ENCODE measurements at regions not wholly inside any gene's neighbourhood (a gene's known extent, or its start where the extent isn't known, plus 50 kb on each side); places are given as distances from the start of the nearest gene placed in this dataset.
A peak's percentile ranks its signal among the peaks of the same experiment; 100 is the strongest.
"Not testable (repeated sequence)": the region's sequence is repeated elsewhere in the genome, so short reads cannot be mapped to it uniquely, and the experiment has no call there.

DNA sequence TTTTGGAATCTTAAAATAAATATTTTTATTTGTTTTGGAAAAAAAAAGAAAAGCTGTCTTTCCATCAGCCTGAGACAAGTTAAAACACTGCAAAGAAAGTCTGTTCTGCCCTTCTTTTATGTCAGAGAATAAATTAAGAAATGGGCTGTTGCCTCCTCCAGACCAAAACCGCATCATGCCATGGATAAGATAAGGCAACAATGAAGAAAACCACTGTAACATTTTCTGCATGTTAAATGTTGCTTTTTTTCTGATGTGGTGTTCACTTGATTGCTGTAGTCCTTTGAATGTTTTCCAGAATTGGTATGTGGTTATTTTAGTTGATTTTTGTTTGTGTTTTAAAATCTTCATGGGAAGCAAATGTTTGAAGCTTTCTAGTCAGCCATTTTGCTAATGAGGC lies 319.2 kb upstream of the CNTN5 start:
- Mint-ChIP-seq H3K9me3 (peaks cover 8 to 16% of the 10 kb centered on the region in 2 donors), H3K4me1 (no peaks in the 10 kb centered on the region), H3K4me3 (no peak overlapping the region), H3K27me3 (no peaks in the 10 kb centered on the region), H3K27ac (no peak overlapping the region)
- DNase-seq = no peak
- no peak for ATAC-seq

GRCh38 chr11:98703779-98704556 lies 316.8 kb upstream of the CNTN5 start:
- Mint-ChIP-seq H3K27me3 (no peaks in the 10 kb centered on the region), H3K4me3 (no peak overlapping the region), H3K27ac (no peak overlapping the region), H3K9me3 (peaks cover 0 to 9% of the 10 kb centered on the region in 2 donors), H3K4me1 (no peaks in the 10 kb centered on the region)
- ATAC-seq (no peak), DNase-seq (no peak)

- no peak for DNase-seq
- peaks cover 19 to 22% of the 10 kb centered on the region in 2 donors for H3K9me3 Mint-ChIP-seq
- no peaks in the 10 kb centered on the region for H3K27me3 Mint-ChIP-seq
- no peak overlapping the region for H3K4me3 Mint-ChIP-seq
- no peak for ATAC-seq
- no peak overlapping the region for H3K27ac Mint-ChIP-seq
- no peaks in the 10 kb centered on the region for H3K4me1 Mint-ChIP-seq
These were observed 310.7 kb upstream of the CNTN5 start for GRCh38 chr11:98710026-98710425.

DNA sequence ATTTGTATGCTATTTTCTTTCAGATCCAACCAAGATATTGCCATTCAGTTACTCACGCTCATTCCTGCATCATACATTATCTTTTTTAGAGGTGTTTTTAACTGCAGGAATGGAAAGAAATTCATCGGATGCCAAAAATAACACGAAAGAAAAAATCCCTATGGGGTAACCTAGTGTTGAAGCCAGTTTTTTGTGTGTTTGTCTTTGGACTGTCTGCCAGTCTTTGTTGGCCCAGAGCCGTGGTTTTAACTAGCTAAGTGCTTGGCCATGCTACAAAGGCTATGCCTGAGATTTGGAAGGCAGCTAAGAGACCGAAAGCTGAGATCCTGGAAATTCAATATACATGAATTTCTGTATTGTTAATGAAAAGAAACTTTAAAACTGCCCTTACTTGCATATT lies 309.8 kb upstream of the CNTN5 start:
- Mint-ChIP-seq H3K4me3 (no peak overlapping the region), H3K27me3 (no peaks in the 10 kb centered on the region)

DNA sequence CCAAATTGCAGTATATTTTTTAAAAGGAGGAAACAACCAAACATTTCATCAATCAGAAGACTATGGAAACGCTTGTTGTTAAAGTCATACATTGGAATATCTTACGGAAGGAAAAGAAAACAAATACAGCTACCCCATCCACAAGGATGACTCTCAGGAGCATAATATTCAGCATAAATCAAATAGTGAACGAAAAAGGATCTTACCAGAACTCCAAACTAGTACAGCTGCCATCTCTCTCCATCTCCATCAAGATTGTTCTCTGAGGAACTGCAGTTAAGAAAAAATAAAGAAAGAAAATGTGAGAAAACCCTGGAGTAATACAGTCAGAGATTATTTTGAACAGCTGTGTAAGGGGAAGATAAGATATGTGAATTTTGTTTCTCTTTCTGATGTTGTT lies 299.8 kb upstream of the CNTN5 start:
- Mint-ChIP-seq H3K4me3 (no peak overlapping the region), H3K4me1 (no peaks in the 10 kb centered on the region), H3K27me3 (no peaks in the 10 kb centered on the region), H3K27ac (no peak overlapping the region), H3K9me3 (peaks cover 15 to 27% of the 10 kb centered on the region in 2 donors)
- ATAC-seq (no peak), DNase-seq (no peak)

More for the DNA sequence above, 309.8 kb upstream of the CNTN5 start:
- DNase-seq = no peak
- no peaks in the 10 kb centered on the region for H3K4me1 Mint-ChIP-seq
- ATAC-seq = no peak
- H3K27ac Mint-ChIP-seq = no peak overlapping the region
- H3K9me3 Mint-ChIP-seq = peaks cover 22 to 26% of the 10 kb centered on the region in 2 donors

DNA sequence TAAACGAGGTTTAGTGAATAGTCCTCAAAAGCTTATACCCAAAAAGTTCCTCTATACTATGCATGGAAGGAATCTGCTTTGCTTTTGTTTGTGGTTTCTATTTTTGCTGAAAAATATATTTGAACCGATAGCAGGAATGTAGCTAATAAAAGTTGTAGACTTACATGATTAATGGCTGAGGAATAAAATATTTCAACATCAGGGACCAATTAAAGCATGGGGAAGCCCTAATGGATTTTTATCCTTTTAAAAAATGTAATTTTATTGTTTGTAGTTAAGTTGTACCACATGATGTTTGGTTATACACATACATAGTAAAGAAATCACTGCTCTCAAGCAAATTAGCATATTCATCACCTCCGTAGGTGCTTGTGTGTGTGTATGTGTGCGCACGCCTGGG lies 295.3 kb upstream of the CNTN5 start:
- Mint-ChIP-seq H3K27ac (no peak overlapping the region), H3K4me1 (no peaks in the 10 kb centered on the region), H3K27me3 (no peaks in the 10 kb centered on the region), H3K9me3 (peaks cover 0 to 7% of the 10 kb centered on the region in 2 donors), H3K4me3 (no peak overlapping the region)
- ATAC-seq (no peak), DNase-seq (no peak)

- Mint-ChIP-seq H3K27ac (no peak overlapping the region), H3K27me3 (no peaks in the 10 kb centered on the region), H3K4me3 (no peak overlapping the region), H3K4me1 (no peaks in the 10 kb centered on the region), H3K9me3 (peaks cover 0 to 11% of the 10 kb centered on the region in 2 donors)
- DNase-seq = no peak
- ATAC-seq = no peak
These were observed 292.3 kb upstream of the CNTN5 start for GRCh38 chr11:98728421-98728820.

DNA sequence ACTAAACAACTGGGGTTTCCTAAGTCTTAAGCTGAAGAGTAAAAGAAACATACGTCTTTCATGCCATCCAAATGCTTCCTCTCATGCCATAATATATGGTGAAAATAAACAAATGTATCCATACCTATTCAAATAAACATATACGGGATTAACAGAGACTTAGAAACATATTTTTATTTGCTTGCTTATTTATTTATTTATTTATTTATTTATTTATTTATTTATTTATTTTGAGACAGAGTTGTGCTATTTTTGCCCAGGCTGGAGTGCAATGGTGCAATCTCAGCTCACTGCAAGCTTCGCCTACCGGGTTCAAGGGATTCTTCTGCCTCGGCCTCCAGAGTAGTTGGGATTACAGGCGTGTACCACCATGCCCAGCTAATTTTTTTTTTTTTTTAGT lies 291.6 kb upstream of the CNTN5 start:
- no peaks in the 10 kb centered on the region for H3K27me3 Mint-ChIP-seq
- ATAC-seq = no peak
- no peak for DNase-seq
- no peaks in the 10 kb centered on the region for H3K4me1 Mint-ChIP-seq
- peaks cover 0 to 11% of the 10 kb centered on the region in 2 donors for H3K9me3 Mint-ChIP-seq
- no peak overlapping the region for H3K4me3 Mint-ChIP-seq
- no peak overlapping the region for H3K27ac Mint-ChIP-seq

- Mint-ChIP-seq H3K27me3 (no peaks in the 10 kb centered on the region), H3K4me1 (no peaks in the 10 kb centered on the region), H3K4me3 (no peak overlapping the region), H3K9me3 (peaks cover 0 to 11% of the 10 kb centered on the region in 2 donors), H3K27ac (no peak overlapping the region)
- no peak for ATAC-seq
- DNase-seq = no peak
These were observed 287.8 kb upstream of the CNTN5 start for GRCh38 chr11:98732947-98733346.

GRCh38 chr11:98733378-98733777 lies 287.4 kb upstream of the CNTN5 start:
- not testable (repeated sequence) for H3K4me1 Mint-ChIP-seq, H3K27ac Mint-ChIP-seq, H3K9me3 Mint-ChIP-seq, DNase-seq, H3K4me3 Mint-ChIP-seq, H3K27me3 Mint-ChIP-seq, ATAC-seq

- no peak overlapping the region for H3K27ac Mint-ChIP-seq
- no peaks in the 10 kb centered on the region for H3K4me1 Mint-ChIP-seq
- H3K9me3 Mint-ChIP-seq = peaks cover 0 to 4% of the 10 kb centered on the region in 2 donors
- H3K27me3 Mint-ChIP-seq = no peaks in the 10 kb centered on the region
- no peak for ATAC-seq
- H3K4me3 Mint-ChIP-seq = no peak overlapping the region
- DNase-seq = no peak
These were observed 286.1 kb upstream of the CNTN5 start for GRCh38 chr11:98734686-98735085.

- H3K27me3 Mint-ChIP-seq = no peaks in the 10 kb centered on the region
- no peak for ATAC-seq
- peak overlapping the region in 1 of 2 donors; percentile 90 for H3K27ac Mint-ChIP-seq
- no peaks in the 10 kb centered on the region for H3K9me3 Mint-ChIP-seq
- H3K4me3 Mint-ChIP-seq = no peak overlapping the region
- no peaks in the 10 kb centered on the region for H3K4me1 Mint-ChIP-seq
- DNase-seq = no peak
These were observed 283.9 kb upstream of the CNTN5 start for GRCh38 chr11:98736833-98737232.

DNA sequence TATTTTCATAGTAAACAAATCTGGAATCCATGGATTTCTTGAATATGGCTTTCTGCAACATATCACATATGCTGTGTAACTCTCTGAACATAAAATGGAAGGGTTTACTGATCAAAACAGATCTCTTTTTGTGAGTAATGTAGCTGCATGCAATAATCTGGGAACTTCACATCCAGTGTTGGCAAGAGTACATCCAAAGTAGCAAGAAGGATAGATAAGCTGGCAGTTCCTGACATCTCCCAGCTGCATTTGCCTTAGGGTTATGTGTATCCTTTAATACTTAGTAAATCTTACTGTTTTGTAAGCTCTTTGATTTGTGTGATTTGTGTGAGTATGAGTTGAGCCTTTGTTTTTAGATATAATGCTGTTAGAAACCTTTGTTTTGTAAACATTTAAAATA lies 280.4 kb upstream of the CNTN5 start:
- no peaks in the 10 kb centered on the region for H3K27me3 Mint-ChIP-seq
- no peaks in the 10 kb centered on the region for H3K4me1 Mint-ChIP-seq
- peaks cover 7 to 10% of the 10 kb centered on the region in 2 donors for H3K9me3 Mint-ChIP-seq
- ATAC-seq (no peak), DNase-seq (no peak)
- no peak overlapping the region for H3K27ac Mint-ChIP-seq
- H3K4me3 Mint-ChIP-seq = no peak overlapping the region

DNA sequence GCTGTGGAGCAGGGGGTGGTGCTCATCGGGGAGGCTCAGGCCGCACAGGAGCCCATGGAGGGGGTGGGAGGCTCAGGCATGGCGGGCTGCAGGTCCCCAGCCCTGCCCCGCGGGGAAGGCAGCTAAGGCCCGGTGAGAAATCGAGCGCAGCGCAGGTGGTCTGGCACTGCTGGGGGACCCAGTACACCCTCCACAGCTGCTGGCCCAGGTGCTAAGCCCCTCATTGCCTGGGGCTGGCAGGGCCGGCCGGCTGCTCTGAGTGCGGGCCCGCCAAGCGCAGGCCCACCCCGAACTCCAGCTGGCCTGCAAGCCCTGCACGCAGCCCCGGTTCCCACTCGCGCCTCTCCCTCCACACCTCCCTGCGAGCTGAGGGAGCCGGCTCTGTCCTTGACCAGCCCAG lies 257.3 kb upstream of the CNTN5 start:
- H3K4me3 Mint-ChIP-seq, H3K4me1 Mint-ChIP-seq, H3K27me3 Mint-ChIP-seq, ATAC-seq, H3K27ac Mint-ChIP-seq, DNase-seq: not testable (repeated sequence)
- H3K9me3 Mint-ChIP-seq = peaks cover 0 to 19% of the 10 kb centered on the region in 2 donors

- no peak overlapping the region for H3K4me3 Mint-ChIP-seq
- H3K4me1 Mint-ChIP-seq = no peaks in the 10 kb centered on the region
- H3K27me3 Mint-ChIP-seq = no peaks in the 10 kb centered on the region
- DNase-seq (no peak), ATAC-seq (no peak)
- peaks cover 0 to 19% of the 10 kb centered on the region in 2 donors for H3K9me3 Mint-ChIP-seq
- no peak overlapping the region for H3K27ac Mint-ChIP-seq
These were observed 253.8 kb upstream of the CNTN5 start for GRCh38 chr11:98766903-98767302.

- not testable (repeated sequence) for H3K4me3 Mint-ChIP-seq, ATAC-seq, DNase-seq, H3K4me1 Mint-ChIP-seq, H3K27ac Mint-ChIP-seq, H3K27me3 Mint-ChIP-seq
- peaks cover 0 to 17% of the 10 kb centered on the region in 2 donors for H3K9me3 Mint-ChIP-seq
These were observed 250.7 kb upstream of the CNTN5 start for GRCh38 chr11:98770046-98770445.

DNA sequence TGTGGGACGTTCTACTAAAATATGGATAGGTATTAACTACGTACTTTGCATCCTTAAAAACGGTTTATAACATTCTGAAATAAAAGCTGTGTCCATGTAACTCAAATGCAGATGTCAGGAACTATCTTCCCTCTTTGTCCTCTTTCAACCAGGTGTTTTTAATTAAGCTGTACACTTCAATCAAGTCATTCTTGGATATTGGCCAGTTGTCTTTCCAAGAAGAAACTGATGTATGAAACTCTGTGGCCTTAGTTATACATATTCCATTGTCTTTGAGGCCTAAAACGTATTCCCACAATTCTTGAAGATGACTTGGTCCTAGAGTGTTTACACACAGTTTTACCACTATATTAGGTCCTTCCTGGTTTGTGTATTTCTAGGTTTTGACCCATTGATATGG lies 249.0 kb upstream of the CNTN5 start:
- Mint-ChIP-seq H3K27me3 (no peaks in the 10 kb centered on the region), H3K4me1 (no peaks in the 10 kb centered on the region), H3K4me3 (no peak overlapping the region), H3K27ac (no peak overlapping the region), H3K9me3 (peaks cover 0 to 14% of the 10 kb centered on the region in 2 donors)
- DNase-seq = no peak
- no peak for ATAC-seq

Measured in stimulated activated naive CD8-positive, alpha-beta T cell treated with anti-CD3 and anti-CD28 coated beads, Interleukin-15, amount 100 ng/mL, for 72 hours (primary cell).